ENCODE measurements at regions not wholly inside any gene's neighbourhood (a gene's known extent, or its start where the extent isn't known, plus 50 kb on each side); places are given as distances from the start of the nearest gene placed in this dataset.
"Not testable (repeated sequence)": the region's sequence is repeated elsewhere in the genome, so short reads cannot be mapped to it uniquely, and the experiment has no call there.

GRCh38 chr2:34723683-34724082 lies 1124.6 kb upstream of the FAM98A start:
- Histone ChIP-seq H3K27me3 (ENCODE audit: control insufficient read depth, insufficient read depth, low read length) (no peaks in the 10 kb centered on the region), H3K4me3 (ENCODE audit: low read depth, low read length) (no peak overlapping the region), H3K36me3 (ENCODE audit: control insufficient read depth, insufficient read depth, low read length) (no peaks in the 10 kb centered on the region)
- no peak for FAIRE-seq
- DNase-seq (ENCODE audit: low read depth): no peak
- TF ChIP-seq CTCF (IDR thresholded peaks at IDR 0.05; ENCODE audit: insufficient read depth, low read length, severe bottlenecking): no peak

DNA sequence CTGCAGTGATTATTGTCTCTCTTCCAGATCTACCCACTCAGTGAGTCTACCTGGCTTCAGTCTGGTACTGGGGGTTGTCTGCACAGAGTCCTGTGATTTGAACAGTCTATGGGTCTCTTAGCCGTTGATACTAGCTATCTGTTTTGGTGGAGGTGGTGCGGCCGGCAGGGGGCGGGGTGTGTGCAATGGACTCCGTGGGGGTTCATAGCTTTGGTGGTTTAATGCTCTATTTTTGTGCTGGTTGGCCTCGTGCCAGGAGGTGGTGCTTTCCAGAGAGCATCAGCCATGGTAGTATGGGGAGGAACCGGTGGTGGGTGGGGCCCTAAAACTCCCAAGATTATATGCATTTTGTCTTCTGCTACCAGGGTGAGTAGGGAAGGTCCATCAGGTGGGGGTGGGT lies 1120.1 kb upstream of the FAM98A start:
- H3K27me3 ChIP-seq (ENCODE audit: control insufficient read depth, insufficient read depth, low read length): no peaks in the 10 kb centered on the region
- TF ChIP-seq CTCF (IDR thresholded peaks at IDR 0.05; ENCODE audit: insufficient read depth, low read length, severe bottlenecking): no peak
- DNase-seq (ENCODE audit: low read depth) (no peak), FAIRE-seq (no peak)
- no peaks in the 10 kb centered on the region for H3K36me3 ChIP-seq (ENCODE audit: control insufficient read depth, insufficient read depth, low read length)
- H3K4me3 ChIP-seq (ENCODE audit: low read depth, low read length): no peak overlapping the region

GRCh38 chr2:34705551-34706247 lies 1106.6 kb upstream of the FAM98A start:
- no peak for FAIRE-seq
- no peaks in the 10 kb centered on the region for H3K36me3 ChIP-seq (ENCODE audit: control insufficient read depth, insufficient read depth, low read length)
- no peak for DNase-seq (ENCODE audit: low read depth)
- H3K27me3 ChIP-seq (ENCODE audit: control insufficient read depth, insufficient read depth, low read length): no peaks in the 10 kb centered on the region
- TF ChIP-seq CTCF (IDR thresholded peaks at IDR 0.05; ENCODE audit: insufficient read depth, low read length, severe bottlenecking): no peak
- no peak overlapping the region for H3K4me3 ChIP-seq (ENCODE audit: low read depth, low read length)

GRCh38 chr2:34703292-34703691 lies 1104.2 kb upstream of the FAM98A start:
- Histone ChIP-seq H3K36me3 (ENCODE audit: control insufficient read depth, insufficient read depth, low read length) (no peaks in the 10 kb centered on the region), H3K4me3 (ENCODE audit: low read depth, low read length) (no peak overlapping the region), H3K27me3 (ENCODE audit: control insufficient read depth, insufficient read depth, low read length) (no peaks in the 10 kb centered on the region)
- no peak for TF ChIP-seq CTCF (IDR thresholded peaks at IDR 0.05; ENCODE audit: insufficient read depth, low read length, severe bottlenecking)
- no peak for DNase-seq (ENCODE audit: low read depth)
- FAIRE-seq: no peak

DNA sequence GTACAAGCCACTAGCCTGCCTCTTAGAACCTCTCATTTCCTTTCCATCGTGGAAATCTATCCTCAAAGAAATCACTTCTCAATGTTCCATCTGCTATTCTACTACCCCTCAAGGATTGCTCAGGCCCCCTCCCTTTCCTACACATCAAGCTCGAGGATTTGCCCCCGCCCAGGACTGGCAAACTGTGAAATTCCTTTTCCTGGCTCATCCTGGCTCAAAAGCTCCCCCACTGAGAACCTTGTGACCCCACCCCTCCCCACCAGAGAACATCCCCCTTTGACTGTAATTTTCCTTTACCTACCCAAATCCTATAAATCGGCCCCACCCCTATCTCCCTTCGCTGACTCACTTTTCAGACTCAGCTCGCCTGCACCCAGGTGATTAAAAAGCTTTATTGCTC lies 1103.3 kb upstream of the FAM98A start:
- not testable (repeated sequence) for DNase-seq (ENCODE audit: low read depth); FAIRE-seq; H3K27me3 ChIP-seq (ENCODE audit: control insufficient read depth, insufficient read depth, low read length); H3K4me3 ChIP-seq (ENCODE audit: low read depth, low read length); H3K36me3 ChIP-seq (ENCODE audit: control insufficient read depth, insufficient read depth, low read length)

GRCh38 chr2:34677591-34677990 lies 1078.5 kb upstream of the FAM98A start:
- FAIRE-seq; H3K36me3 ChIP-seq (ENCODE audit: control insufficient read depth, insufficient read depth, low read length); H3K4me3 ChIP-seq (ENCODE audit: low read depth, low read length); H3K27me3 ChIP-seq (ENCODE audit: control insufficient read depth, insufficient read depth, low read length); DNase-seq (ENCODE audit: low read depth): not testable (repeated sequence)

- not testable (repeated sequence) for H3K36me3 ChIP-seq (ENCODE audit: control insufficient read depth, insufficient read depth, low read length); H3K27me3 ChIP-seq (ENCODE audit: control insufficient read depth, insufficient read depth, low read length); DNase-seq (ENCODE audit: low read depth); FAIRE-seq; H3K4me3 ChIP-seq (ENCODE audit: low read depth, low read length)
Measured at GRCh38 chr2:34677119-34677531, 1078.0 kb upstream of the FAM98A start.
